Chondrocyte (in vitro differentiated cells): ENCODE measurements at regions not wholly inside any gene's neighbourhood (a gene's known extent, or its start where the extent isn't known, plus 50 kb on each side); places are given as distances from the start of the nearest gene placed in this dataset.

Source experiments
- DNase-seq: peaks from one replicate; pipeline ENCODE4 v3.0.0; 2021; ENCODE audit warnings: mixed read lengths, low spot score
- H3K27ac Mint-ChIP-seq: one replicate; pipeline ENCODE4 v1.8.0; 2021; ENCODE audit warnings: mild to moderate bottlenecking, moderate library complexity, mixed read lengths; ENCODE audit not compliant: unreplicated experiment
- H3K27me3 Mint-ChIP-seq: 2 replicates; pipeline ENCODE4 v1.8.0; 2021; ENCODE audit warnings: low read depth, mixed read lengths
- H3K36me3 Mint-ChIP-seq: 2 replicates; pipeline ENCODE4 v1.8.0; 2021; ENCODE audit warnings: low read depth, mixed read lengths
- H3K4me1 Mint-ChIP-seq: 2 replicates; pipeline ENCODE4 v1.8.0; 2021; ENCODE audit warnings: low read depth, mild to moderate bottlenecking, mixed read lengths
- H3K4me3 Mint-ChIP-seq: one replicate; pipeline ENCODE4 v1.8.0; 2021; ENCODE audit warnings: mild to moderate bottlenecking, moderate library complexity, mixed read lengths; ENCODE audit not compliant: unreplicated experiment
- H3K9me3 Mint-ChIP-seq: 2 replicates; pipeline ENCODE4 v1.8.0; 2021; ENCODE audit warnings: low read depth, mixed read lengths
- CTCF ChIP-seq: fragments of 200-600 bp; sonication (generic); IDR thresholded peaks from 2 replicates; pipeline ENCODE4 v1.5.0; 2021; ENCODE audit warnings: antibody characterized with exemption, mild to moderate bottlenecking, moderate library complexity

DNA sequence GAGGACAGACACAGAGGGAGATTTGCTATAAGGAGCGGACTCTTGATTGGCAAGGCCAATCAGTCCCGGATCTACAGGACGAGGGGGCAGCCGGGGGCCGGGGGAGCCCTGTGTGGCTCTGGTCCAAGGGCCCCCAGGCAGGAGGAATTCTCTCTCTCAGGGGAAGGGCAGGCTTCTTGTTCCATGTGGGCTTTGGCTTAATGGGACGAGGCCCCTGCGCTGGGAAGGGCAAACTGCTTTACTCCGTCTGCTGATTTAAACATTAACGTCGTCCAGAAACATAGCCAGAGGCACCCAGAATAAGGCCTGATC, 75.9 kb downstream of the TMEM18 start:
- Mint-ChIP-seq H3K4me3 (no peak overlapping the region), H3K4me1 (peaks cover 19% of the 10 kb centered on the region), H3K27me3 (peaks cover under 1% of the 10 kb centered on the region), H3K9me3 (no peaks in the 10 kb centered on the region), H3K36me3 (no peaks in the 10 kb centered on the region), H3K27ac (no peak overlapping the region)
- DNase-seq = no peak
- no peak for TF ChIP-seq CTCF

DNA sequence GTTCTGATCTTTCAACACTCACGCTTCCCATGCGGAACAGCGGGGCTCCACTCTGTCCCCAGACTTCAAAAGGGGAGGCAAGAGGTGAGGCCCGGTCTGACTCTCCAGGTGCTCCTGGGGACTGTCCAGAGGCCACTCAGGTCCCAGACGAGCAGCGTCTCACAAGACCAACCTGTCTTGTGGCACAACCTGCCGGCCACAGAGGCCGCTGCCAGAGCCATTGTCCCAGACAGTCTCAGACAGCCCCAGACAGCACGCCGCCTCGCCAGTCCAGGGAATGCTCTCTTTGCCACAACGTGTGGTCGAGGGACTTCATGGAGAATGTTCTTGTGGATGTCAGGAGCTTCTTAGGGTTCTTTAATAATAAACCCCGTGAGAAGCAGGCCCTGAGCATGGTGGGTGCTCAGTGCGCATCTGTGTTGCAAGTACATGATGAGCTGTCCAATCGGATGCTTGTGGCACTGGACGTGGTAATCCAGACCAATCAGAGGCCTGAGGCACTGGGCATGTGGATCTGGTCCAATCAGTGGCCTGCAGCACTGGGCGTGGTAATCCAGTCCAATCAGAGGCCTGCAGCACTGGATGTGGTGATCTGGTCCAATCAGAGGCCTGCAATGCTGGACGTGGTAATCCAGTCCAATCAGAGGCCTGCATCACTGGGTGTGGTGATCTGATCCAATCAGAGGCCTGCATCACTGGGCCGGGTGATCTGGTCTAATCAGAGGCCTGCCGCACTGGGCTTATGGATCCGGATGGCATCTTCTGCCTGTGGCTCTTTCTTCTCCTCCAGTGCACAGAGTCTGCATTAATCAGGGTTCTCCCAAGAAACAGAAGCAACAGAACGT, 76.4 kb downstream of the TMEM18 start:
- DNase-seq = no peak
- H3K9me3 Mint-ChIP-seq = no peaks in the 10 kb centered on the region

DNA sequence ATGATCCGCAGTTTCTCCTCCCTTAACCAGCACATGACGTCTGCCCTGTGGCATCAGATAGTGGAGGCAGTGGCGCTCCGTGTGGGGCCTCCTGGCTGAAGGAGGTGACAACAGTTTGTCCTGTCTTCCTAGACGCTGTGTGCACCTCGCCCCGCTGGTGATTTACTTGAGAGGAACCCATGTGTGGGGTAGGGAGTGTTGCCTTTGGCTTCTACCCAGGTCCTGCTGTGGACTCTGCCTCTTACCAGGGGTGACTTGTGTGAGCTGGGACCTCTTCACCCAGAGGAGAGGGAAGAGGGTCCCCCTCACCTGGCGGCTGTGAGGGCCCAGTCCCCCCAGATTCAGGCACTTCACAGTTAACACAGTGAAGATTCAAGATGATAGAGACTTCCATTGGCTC, 77.6 kb downstream of the TMEM18 start:
- no peak for TF ChIP-seq CTCF
- H3K4me1 Mint-ChIP-seq = peaks cover 21% of the 10 kb centered on the region
- H3K27me3 Mint-ChIP-seq = peaks cover 3% of the 10 kb centered on the region
- H3K9me3 Mint-ChIP-seq = no peaks in the 10 kb centered on the region
- no peak overlapping the region for H3K4me3 Mint-ChIP-seq
- H3K27ac Mint-ChIP-seq = peak overlapping the region; percentile 51
- no peaks in the 10 kb centered on the region for H3K36me3 Mint-ChIP-seq
- no peak for DNase-seq

More for the DNA sequence above, 76.4 kb downstream of the TMEM18 start:
- H3K27ac Mint-ChIP-seq = no peak overlapping the region
- no peak overlapping the region for H3K4me3 Mint-ChIP-seq
- no peaks in the 10 kb centered on the region for H3K36me3 Mint-ChIP-seq
- no peak for TF ChIP-seq CTCF
- peaks cover 21% of the 10 kb centered on the region for H3K4me1 Mint-ChIP-seq
- peaks cover 3% of the 10 kb centered on the region for H3K27me3 Mint-ChIP-seq

GRCh38 chr2:598058-598802, 79.0 kb downstream of the TMEM18 start:
- DNase-seq = no peak
- Mint-ChIP-seq H3K27me3 (peaks cover 3% of the 10 kb centered on the region), H3K27ac (no peak overlapping the region), H3K36me3 (no peaks in the 10 kb centered on the region), H3K9me3 (no peaks in the 10 kb centered on the region), H3K4me3 (no peak overlapping the region), H3K4me1 (peaks cover 21% of the 10 kb centered on the region)
- TF ChIP-seq CTCF = no peak

DNA sequence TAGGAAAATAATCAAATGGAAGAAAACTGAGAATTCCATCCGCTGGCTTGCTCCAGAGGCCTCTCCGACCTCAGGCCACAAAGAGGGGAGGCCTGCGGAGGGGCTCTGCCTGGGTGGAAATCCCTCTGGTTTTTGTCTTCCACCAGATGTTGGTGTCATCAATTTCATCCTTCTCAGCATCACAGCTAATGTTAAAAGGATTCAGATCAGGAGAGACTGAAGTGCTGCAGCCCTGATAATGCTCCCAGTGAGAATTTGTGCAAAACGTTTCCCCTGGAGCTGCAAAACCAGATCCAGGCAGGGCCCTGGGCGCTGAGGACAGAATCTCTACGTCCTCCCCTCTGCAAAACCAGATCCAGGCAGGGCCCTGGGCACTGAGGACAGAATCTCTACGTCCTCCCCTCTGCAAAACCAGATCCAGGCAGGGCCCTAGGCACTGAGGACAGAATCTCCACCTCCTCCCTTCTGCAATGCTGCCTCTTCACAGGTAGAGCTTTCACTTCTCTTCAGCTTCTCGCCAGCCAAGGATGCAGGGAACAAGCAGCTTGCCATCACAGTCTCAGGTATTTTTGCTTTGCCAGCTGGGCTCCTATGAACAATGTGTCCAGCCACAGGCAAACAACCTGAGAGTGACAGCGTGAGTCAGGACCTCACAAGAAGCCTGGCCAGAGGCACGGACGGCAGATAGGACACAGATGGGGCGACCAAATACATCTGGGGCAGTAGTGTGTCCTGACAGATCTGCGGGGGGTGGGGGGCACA, 81.2 kb downstream of the TMEM18 start:
- Mint-ChIP-seq H3K27me3 (peaks cover 4% of the 10 kb centered on the region), H3K4me3 (no peak overlapping the region), H3K36me3 (no peaks in the 10 kb centered on the region), H3K9me3 (no peaks in the 10 kb centered on the region), H3K27ac (no peak overlapping the region), H3K4me1 (peaks cover 21% of the 10 kb centered on the region)
- no peak for TF ChIP-seq CTCF
- no peak for DNase-seq
